A549 (cell line): ENCODE measurements at regions not wholly inside any gene's neighbourhood (a gene's known extent, or its start where the extent isn't known, plus 50 kb on each side); places are given as distances from the start of the nearest gene placed in this dataset.

Experiments
- ATAC-seq, 2 experiments: fragments of 200-7000 bp in 1 of 2; fragments of >200 bp in 1 of 2; cut with Nextera tagmentation in 1 of 2; cut with Tn5 transposase in 1 of 2; 3 replicates each; pipeline versions ENCODE4 v1.8.0 to v1.9.1; 2018 to 2020; ENCODE audit warnings: mild to moderate bottlenecking in 1 of 2, moderate library complexity in 1 of 2
- CTCF ChIA-PET: fragments of 300-600 bp; sonication (Branson Sonifier 250); formaldehyde crosslinking; extraction: SDS; loops from one replicate; lab custom pipeline; 2021; ENCODE audit warnings: antibody characterized with exemption, inconsistent platforms; lab: Yijun Ruan, JAX
- POLR2A ChIA-PET: fragments of 350-600 bp; formaldehyde crosslinking; extraction: SDS; loops from one replicate; lab custom pipeline; 2021; ENCODE audit warnings: antibody characterized with exemption, inconsistent platforms; lab: Yijun Ruan, JAX
- DNase-seq, 2 experiments: peaks; one replicate each; pipeline versions ENCODE4 v3.0.0 to v3.0.0-alpha.2; 2011 to 2016; ENCODE audit warnings: low read depth in 1 of 2, low spot score in 1 of 2
- FAIRE-seq: peaks from 2 replicates; lab custom pipeline; 2011; peaks lifted over from hg19 to GRCh38; lab: Jason Lieb, UNC
- H3K27ac ChIP-seq, 2 experiments: fragments of >200 bp; sonication (Bioruptor Twin); formaldehyde crosslinking; 3 replicates each; pipeline ENCODE4 v1.5.1; 2016 to 2017
- H3K4me1 ChIP-seq: fragments of >200 bp; sonication (Bioruptor Twin); formaldehyde crosslinking; 3 replicates; pipeline ENCODE4 v1.6.1; 2016
- H3K4me2 ChIP-seq: fragments of >200 bp; sonication (Bioruptor Twin); formaldehyde crosslinking; 3 replicates; pipeline ENCODE4 v1.6.1; 2016
- H3K4me3 ChIP-seq: fragments of >200 bp; sonication (Bioruptor Twin); formaldehyde crosslinking; 3 replicates; pipeline ENCODE4 v1.5.1; 2016
- H3K9me3 ChIP-seq: fragments of >200 bp; sonication (Bioruptor Twin); formaldehyde crosslinking; 3 replicates; pipeline ENCODE4 v1.6.1; 2016
- BCL3 ChIP-seq: fragments of >200 bp; sonication (Bioruptor Twin); formaldehyde crosslinking; IDR thresholded peaks from 3 replicates; pipeline ENCODE4 v1.6.1; 2016
- CBX2 ChIP-seq: fragments of 200-600 bp; sonication (generic); IDR thresholded peaks from 2 replicates; pipeline ENCODE4 v1.6.1; 2016; ENCODE audit warnings: low read depth, mild to moderate bottlenecking, borderline replicate concordance
- CTCF ChIP-seq: fragments of >200 bp; sonication (Bioruptor Twin); formaldehyde crosslinking; IDR thresholded peaks from 3 replicates; pipeline ENCODE4 v1.5.1; 2016
- ELK1 ChIP-seq: fragments of 150-350 bp; IDR thresholded peaks from 2 replicates; pipeline ENCODE4 v1.6.1; 2014; ENCODE audit warnings: low read depth, mild to moderate bottlenecking, low read length
- FOSL2 ChIP-seq, 2 experiments: fragments of 450-650 bp in 1 of 2; fragments of >200 bp in 1 of 2; sonication (Bioruptor Twin) in 1 of 2; formaldehyde crosslinking; IDR thresholded peaks; 2 replicates each; pipeline versions ENCODE4 v1.5.0 to v1.6.1; 2016 to 2020; ENCODE audit warnings: mild to moderate bottlenecking in 1 of 2, moderate library complexity in 1 of 2
- HMGXB4 ChIP-seq: fragments of 250-450 bp; sonication (Bioruptor Pico); IDR thresholded peaks from 2 replicates; pipeline ENCODE4 v1.5.0; 2021; ENCODE audit warnings: mild to moderate bottlenecking, moderate library complexity, borderline replicate concordance
- HOXA7 ChIP-seq: fragments of 250-450 bp; sonication (Bioruptor Pico); IDR thresholded peaks from 2 replicates; pipeline ENCODE4 v1.5.0; 2020; ENCODE audit warnings: mild to moderate bottlenecking, moderate library complexity
- HOXB5 ChIP-seq: fragments of 250-450 bp; sonication (Bioruptor Pico); IDR thresholded peaks from 2 replicates; pipeline ENCODE4 v1.5.0; 2020; ENCODE audit warnings: mild to moderate bottlenecking, moderate library complexity
- JUNB ChIP-seq: fragments of >200 bp; sonication (Bioruptor Twin); formaldehyde crosslinking; IDR thresholded peaks from 2 replicates; pipeline ENCODE4 v1.6.1; 2016
- KDM5A ChIP-seq: fragments of 200-600 bp; sonication (generic); IDR thresholded peaks from 2 replicates; pipeline ENCODE4 v1.6.1; 2016; ENCODE audit warnings: antibody characterized with exemption, mild to moderate bottlenecking
- MAFK ChIP-seq: fragments of 450-650 bp; IDR thresholded peaks from 2 replicates; pipeline ENCODE4 v1.6.1; 2014; ENCODE audit not compliant: partially characterized antibody
- RAD21 ChIP-seq, 2 experiments: fragments of >200 bp in 1 of 2; sonication (Bioruptor Twin) in 1 of 2; formaldehyde crosslinking in 1 of 2; IDR thresholded peaks in 1 of 2; conservative IDR thresholded peaks in 1 of 2; 2 replicates in 1 of 2; 3 replicates in 1 of 2; pipeline ENCODE4 v1.6.1; 2012 to 2018; ENCODE audit warnings: inconsistent platforms in 1 of 2
- RCOR1 ChIP-seq: fragments of 150-350 bp; IDR thresholded peaks from 2 replicates; pipeline ENCODE4 v1.6.1; 2014; ENCODE audit warnings: antibody characterized with exemption, low read length, low read depth
- SMC3 ChIP-seq: fragments of >200 bp; sonication (Bioruptor Twin); formaldehyde crosslinking; IDR thresholded peaks from 3 replicates; pipeline ENCODE4 v1.6.1; 2018; ENCODE audit warnings: inconsistent platforms
- SREBF2 ChIP-seq: fragments of 450-650 bp; IDR thresholded peaks from 2 replicates; pipeline ENCODE4 v1.6.1; 2014; ENCODE audit warnings: mild to moderate bottlenecking, moderate library complexity
- TP53 ChIP-seq: fragments of 250-450 bp; sonication (Bioruptor Pico); IDR thresholded peaks from 2 replicates; pipeline ENCODE4 v1.5.0; 2021; ENCODE audit warnings: mild to moderate bottlenecking, moderate library complexity
- ZNF302 ChIP-seq: fragments of 250-450 bp; sonication (Bioruptor Pico); IDR thresholded peaks from 2 replicates; pipeline ENCODE4 v1.9.0; 2021; ENCODE audit warnings: inconsistent platforms, mild to moderate bottlenecking, moderate library complexity
- WGBS: methylation state at CpG from one replicate; pipeline ENCODE4 v1.1.6; 2017; ENCODE audit errors: missing lambda C conversion rate; 5-methylcytosine and 5-hydroxymethylcytosine counted together

- Histone ChIP-seq H3K27ac (no peak overlapping the region), H3K4me1 (no peaks in the 10 kb centered on the region), H3K4me2 (no peak overlapping the region), H3K9me3 (no peaks in the 10 kb centered on the region), H3K4me3 (no peak overlapping the region)
- 6% methylated on average over 3 of the region's 3 CpGs for WGBS
- TF ChIP-seq BCL3 (no peak), FOSL2 (IDR thresholded peaks at IDR 0.05) (no peak), FOSL2 (CRISPR knock-in tag; IDR thresholded peaks at IDR 0.05) (no peak), MAFK (no peak), ELK1 (no peak), SMC3 (no peak), HOXA7 (CRISPR knock-in tag) (no peak), CBX2 (no peak), RCOR1 (no peak), RAD21 (conservative IDR thresholded peaks at IDR 0.05 in 1 of 2, IDR thresholded peaks at IDR 0.05 in 1 of 2) (no peak), JUNB (no peak), TP53 (CRISPR knock-in tag) (no peak), ZNF302 (CRISPR knock-in tag) (no peak), KDM5A (no peak), CTCF (no peak), SREBF2 (no peak)
- ChIA-PET POLR2A (no interaction called here), CTCF (interaction anchor here (1.4 to 2.4 kb wide), 7 partner anchors 62 to 847 kb away, joined by 3 to 22 read pairs (median 7); no protein-coding TSS in a partner anchor)
- DNase-seq (peak in 1 of 2 experiments; percentile 1), FAIRE-seq (no peak), ATAC-seq (no peak)
Observed at GRCh38 chr6:123716506-123716905, 79.8 kb upstream of the TRDN start.

GRCh38 chr6:123715006-123715863 lies 78.5 kb upstream of the TRDN start:
- peak in 1 of 2 experiments; percentile 17 for DNase-seq
- POLR2A ChIA-PET: no interaction called here
- Histone ChIP-seq H3K9me3 (no peaks in the 10 kb centered on the region), H3K4me1 (no peaks in the 10 kb centered on the region), H3K27ac (no peak overlapping the region), H3K4me2 (no peak overlapping the region), H3K4me3 (no peak overlapping the region)
- CTCF ChIA-PET: interaction anchor here (0.7 to 2.4 kb wide), 13 partner anchors 9 to 846 kb away, joined by 3 to 22 read pairs (median 4); no protein-coding TSS in a partner anchor
- TF ChIP-seq HMGXB4 (CRISPR knock-in tag) (no peak), HOXB5 (CRISPR knock-in tag) (no peak), RAD21 (conservative IDR thresholded peaks at IDR 0.05 in 1 of 2, IDR thresholded peaks at IDR 0.05 in 1 of 2) (peak; percentile 59 to 61), SMC3 (peak; percentile 68), CTCF (peak; percentile 55), SREBF2 (no peak), ELK1 (no peak)
- ATAC-seq: peak in 1 of 2 experiments; percentile 45; a peak in 1 of 6 replicates
- 16% methylated on average over 7 of the region's 7 CpGs for WGBS
- no peak for FAIRE-seq
